GM12878 (cell line): ENCODE measurements at regions not wholly inside any gene's neighbourhood (a gene's known extent, or its start where the extent isn't known, plus 50 kb on each side); places are given as distances from the start of the nearest gene placed in this dataset.

ENCODE experiments used
- ATAC-seq: fragments of 200-7000 bp; cut with Tn5 transposase; 3 replicates; pipeline ENCODE4 v1.9.1; 2020; ENCODE audit warnings: mild to moderate bottlenecking, moderate library complexity
- BruUV-seq: library from RNA; stranded (reverse); fragments of 400-500 nt; replicated peaks from 2 replicates; lab custom pipeline; 2021; lab: Mats Ljungman, UMichigan
- CTCF ChIA-PET: fragments of 300-600 bp; sonication (Branson Sonifier 250); formaldehyde crosslinking; extraction: SDS; loops from one replicate; lab custom pipeline; 2021; ENCODE audit warnings: inconsistent platforms; lab: Yijun Ruan, JAX
- POLR2A ChIA-PET: fragments of 350-600 bp; formaldehyde crosslinking; extraction: SDS; loops from one replicate; lab custom pipeline; 2021; ENCODE audit warnings: inconsistent platforms; lab: Charles Lee
- RAD21 ChIA-PET: fragments of 300-600 bp; sonication (Branson Sonifier 250); formaldehyde crosslinking; loops from one replicate; lab custom pipeline; 2023; ENCODE audit warnings: antibody characterized with exemption; ENCODE audit not compliant: unreplicated experiment; lab: Charles Lee
- SMC1A ChIA-PET: fragments of 300-600 bp; sonication (Branson Sonifier 250); formaldehyde crosslinking; loops from one replicate; lab custom pipeline; 2023; ENCODE audit not compliant: unreplicated experiment, uncharacterized antibody; lab: Charles Lee
- DNase-seq: peaks from one replicate; pipeline ENCODE4 v3.0.0-alpha.2; 2011; ENCODE audit warnings: low read depth, low spot score
- FAIRE-seq: peaks from 3 replicates; lab custom pipeline; 2011; peaks lifted over from hg19 to GRCh38; lab: Jason Lieb, UNC
- H2AFZ ChIP-seq: 2 replicates; pipeline ENCODE4 v1.6.0; 2011; ENCODE audit warnings: low read depth, low read length, control low read depth; ENCODE audit not compliant: control insufficient read depth
- H3K27ac ChIP-seq: 2 replicates; pipeline ENCODE4 v1.5.1; 2011; ENCODE audit warnings: control low read depth; ENCODE audit not compliant: control insufficient read depth, insufficient read depth
- H3K27me3 ChIP-seq, 2 experiments: replicated peaks in 1 of 2; 2 replicates each; pipeline versions ENCODE4 v1.6.0 to v1.6.1; 2011; ENCODE audit warnings: low read length in 1 of 2; ENCODE audit not compliant: control insufficient read depth in 2 of 2, insufficient read depth in 2 of 2
- H3K36me3 ChIP-seq, 2 experiments: 2 replicates each; pipeline ENCODE4 v1.5.1; 2011; ENCODE audit warnings: low read length in 1 of 2; ENCODE audit not compliant: control insufficient read depth in 2 of 2, insufficient read depth in 2 of 2
- H3K4me1 ChIP-seq: 2 replicates; pipeline ENCODE4 v1.6.1; 2011; ENCODE audit warnings: mild to moderate bottlenecking, low read length, moderate library complexity, mixed read lengths; ENCODE audit not compliant: control insufficient read depth, insufficient read depth
- H3K4me2 ChIP-seq: 2 replicates; pipeline ENCODE4 v1.6.0; 2011; ENCODE audit warnings: control low read depth; ENCODE audit not compliant: control insufficient read depth, insufficient read depth
- H3K4me3 ChIP-seq: fragments of 200-600 bp; sonication (generic); 2 replicates; pipeline ENCODE4 v1.5.1; 2016
- H3K79me2 ChIP-seq: 2 replicates; pipeline ENCODE4 v1.6.0; 2011; ENCODE audit warnings: low read length; ENCODE audit not compliant: control insufficient read depth, insufficient read depth
- H3K9ac ChIP-seq: 2 replicates; pipeline ENCODE4 v1.8.0; 2011; ENCODE audit warnings: low read length, control low read depth, mixed read lengths; ENCODE audit not compliant: control insufficient read depth, insufficient read depth
- H3K9me3 ChIP-seq: replicated peaks from 3 replicates; pipeline ENCODE4 v1.5.1; 2011; ENCODE audit warnings: mild to moderate bottlenecking, low read length; ENCODE audit not compliant: control insufficient read depth, insufficient read depth
- H4K20me1 ChIP-seq: 2 replicates; pipeline ENCODE4 v1.6.0; 2011; ENCODE audit not compliant: control insufficient read depth, insufficient read depth
- BHLHE40 ChIP-seq, 2 experiments: fragments of 450-650 bp in 1 of 2; IDR thresholded peaks; 2 replicates each; pipeline ENCODE4 v1.6.1; 2011 to 2017; ENCODE audit warnings: low read depth in 2 of 2, borderline replicate concordance in 1 of 2, improper control_type of control experiment in 1 of 2, low read length in 1 of 2, mild to moderate bottlenecking in 1 of 2
- ESRRA ChIP-seq: IDR thresholded peaks from 2 replicates; pipeline ENCODE4 v1.6.1; 2012; ENCODE audit warnings: mild to moderate bottlenecking, low read length, improper control_type of control experiment
- EZH2 ChIP-seq: IDR thresholded peaks from 2 replicates; pipeline ENCODE4 v1.6.1; 2012; ENCODE audit warnings: low read depth, mild to moderate bottlenecking, control low read depth, inconsistent platforms, low read length, borderline replicate concordance; ENCODE audit not compliant: control insufficient read depth
- HDAC2 ChIP-seq: fragments of 200-600 bp; sonication (generic); IDR thresholded peaks from 2 replicates; pipeline ENCODE4 v1.6.1; 2017
- MEF2B ChIP-seq: fragments of 450-650 bp; IDR thresholded peaks from 2 replicates; pipeline ENCODE4 v1.6.1; 2018; ENCODE audit warnings: mild to moderate bottlenecking, moderate library complexity; ENCODE audit not compliant: partially characterized antibody, poor library complexity, severe bottlenecking
- NR2F1 ChIP-seq: fragments of 450-650 bp; conservative IDR thresholded peaks from 2 replicates; pipeline ENCODE4 v1.6.1; 2017; ENCODE audit warnings: mild to moderate bottlenecking
- RB1 ChIP-seq: fragments of 450-650 bp; formaldehyde crosslinking; IDR thresholded peaks from 2 replicates; pipeline ENCODE4 v1.6.1; 2017; ENCODE audit warnings: mild to moderate bottlenecking, borderline replicate concordance
- RCOR1 ChIP-seq: conservative IDR thresholded peaks from 2 replicates; pipeline ENCODE4 v1.6.1; 2012; ENCODE audit warnings: low read depth, low read length, improper control_type of control experiment
- RELA ChIP-seq: fragments of 450-650 bp; IDR thresholded peaks from 2 replicates; pipeline ENCODE4 v1.8.0; 2014; ENCODE audit warnings: borderline replicate concordance; ENCODE audit not compliant: partially characterized antibody
- SIN3A ChIP-seq: IDR thresholded peaks from 2 replicates; pipeline ENCODE4 v1.6.1; 2012; ENCODE audit warnings: low read depth, low read length, improper control_type of control experiment
- SUZ12 ChIP-seq: fragments of 200-600 bp; sonication (generic); IDR thresholded peaks from one replicate; pipeline ENCODE4 v1.6.1; 2018; ENCODE audit warnings: antibody characterized with exemption, mild to moderate bottlenecking; ENCODE audit not compliant: unreplicated experiment
- WGBS: methylation state at CpG from one replicate; pipeline ENCODE4 v1.1.6; 2016; ENCODE audit warnings: low lambda C conversion rate; ENCODE audit not compliant: insufficient replicate concordance, insufficient coverage; ENCODE audit errors: missing lambda C conversion rate; 5-methylcytosine and 5-hydroxymethylcytosine counted together
- in situ Hi-C: fragments of 300-500 bp; cut with MboI; formaldehyde crosslinking; loops from 9 replicates; pipeline ENCODE4 v1.14.3; 2018; ENCODE audit warnings: mixed read lengths
- intact Hi-C: fragments of 100-400 bp; cut with micrococcal nuclease; formaldehyde crosslinking; loops from one replicate; pipeline ENCODE4 v1.14.2; 2022; ENCODE audit not compliant: unreplicated experiment
- TF ChIP-seq, protein P1 (sequence below): IDR thresholded peaks from 2 replicates; pipeline ENCODE4 v1.6.1; 2012; ENCODE audit warnings: low read length, inconsistent platforms
- TF ChIP-seq, protein P2 (sequence below): fragments of 450-650 bp; IDR thresholded peaks from 2 replicates; pipeline ENCODE4 v1.6.1; 2014; ENCODE audit warnings: mild to moderate bottlenecking
- TF ChIP-seq, protein P3 (sequence below): fragments of 450-650 bp; IDR thresholded peaks from 2 replicates; pipeline ENCODE4 v1.6.1; 2016; ENCODE audit warnings: mild to moderate bottlenecking
- TF ChIP-seq, protein P4 (sequence below), 3 experiments: IDR thresholded peaks in 2 of 3; conservative IDR thresholded peaks in 1 of 3; 2 replicates each; pipeline ENCODE4 v1.5.1; 2011; ENCODE audit warnings: low read depth in 3 of 3, low read length in 3 of 3, mild to moderate bottlenecking in 3 of 3, control low read depth in 2 of 3, moderate library complexity in 2 of 3, inconsistent platforms in 1 of 3, mixed read lengths in 1 of 3; ENCODE audit not compliant: control insufficient read depth in 2 of 3, insufficient read depth in 1 of 3; ENCODE audit errors: extremely low read depth in 1 of 3
- TF ChIP-seq, protein P5 (sequence below): IDR thresholded peaks from 2 replicates; pipeline ENCODE4 v1.6.1; 2011; ENCODE audit warnings: borderline replicate concordance, low read depth, mild to moderate bottlenecking, moderate library complexity, low read length; ENCODE audit not compliant: insufficient read depth, poor library complexity, severe bottlenecking

DNA sequence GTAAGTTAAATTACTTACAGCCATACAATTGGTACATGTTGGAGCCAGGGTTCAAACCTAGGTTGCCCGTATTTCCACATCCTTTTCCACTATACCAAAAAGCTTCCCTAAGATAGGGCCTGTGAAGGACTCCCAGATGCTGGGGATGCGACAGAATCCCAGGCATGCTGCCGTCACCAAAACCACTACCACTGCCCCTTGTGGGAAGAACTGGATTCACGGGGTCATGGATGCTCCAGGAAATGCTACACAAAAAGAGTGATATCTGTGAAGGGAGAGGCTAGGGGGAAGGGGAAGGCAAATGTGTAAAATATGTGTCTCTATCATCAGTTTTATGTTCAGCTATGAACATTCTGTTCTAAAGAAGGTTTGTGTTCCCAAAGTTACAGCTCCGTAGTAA, 133.9 kb upstream of the IVNS1ABP start:
- RAD21 ChIA-PET = no interaction called here
- Histone ChIP-seq H2AFZ (no peak overlapping the region), H3K4me2 (no peak overlapping the region), H4K20me1 (no peaks in the 10 kb centered on the region), H3K27ac (no peak overlapping the region), H3K27me3 (no peaks in the 10 kb centered on the region), H3K4me1 (no peaks in the 10 kb centered on the region), H3K9ac (no peak overlapping the region), H3K79me2 (no peaks in the 10 kb centered on the region), H3K9me3 (no peaks in the 10 kb centered on the region), H3K4me3 (no peak overlapping the region), H3K36me3 (no peaks in the 10 kb centered on the region)
- POLR2A ChIA-PET = no interaction called here
- FAIRE-seq (no peak), DNase-seq (no peak), ATAC-seq (no peak)
- in situ Hi-C loops = no loop called here
- 51% methylated on average over 5 of the region's 5 CpGs for WGBS
- SMC1A ChIA-PET = no interaction called here
- CTCF ChIA-PET = no interaction called here
- intact Hi-C loops = no loop called here
- no TSS peak for BruUV-seq
- TF ChIP-seq MEF2B (no peak), SIN3A (no peak), SUZ12 (no peak), NR2F1 (no peak), EZH2 (no peak), HDAC2 (no peak), RELA (no peak), RCOR1 (no peak), RB1 (no peak), BHLHE40 (IDR thresholded peaks at IDR 0.05; ENCODE audit: borderline replicate concordance in 1 of 2, low read depth in 2 of 2, low read length in 1 of 2) (no peak), ESRRA (no peak)
- TF ChIP-seq, protein P1, sequence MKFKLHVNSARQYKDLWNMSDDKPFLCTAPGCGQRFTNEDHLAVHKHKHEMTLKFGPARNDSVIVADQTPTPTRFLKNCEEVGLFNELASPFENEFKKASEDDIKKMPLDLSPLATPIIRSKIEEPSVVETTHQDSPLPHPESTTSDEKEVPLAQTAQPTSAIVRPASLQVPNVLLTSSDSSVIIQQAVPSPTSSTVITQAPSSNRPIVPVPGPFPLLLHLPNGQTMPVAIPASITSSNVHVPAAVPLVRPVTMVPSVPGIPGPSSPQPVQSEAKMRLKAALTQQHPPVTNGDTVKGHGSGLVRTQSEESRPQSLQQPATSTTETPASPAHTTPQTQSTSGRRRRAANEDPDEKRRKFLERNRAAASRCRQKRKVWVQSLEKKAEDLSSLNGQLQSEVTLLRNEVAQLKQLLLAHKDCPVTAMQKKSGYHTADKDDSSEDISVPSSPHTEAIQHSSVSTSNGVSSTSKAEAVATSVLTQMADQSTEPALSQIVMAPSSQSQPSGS = no peak
- TF ChIP-seq, protein P2, sequence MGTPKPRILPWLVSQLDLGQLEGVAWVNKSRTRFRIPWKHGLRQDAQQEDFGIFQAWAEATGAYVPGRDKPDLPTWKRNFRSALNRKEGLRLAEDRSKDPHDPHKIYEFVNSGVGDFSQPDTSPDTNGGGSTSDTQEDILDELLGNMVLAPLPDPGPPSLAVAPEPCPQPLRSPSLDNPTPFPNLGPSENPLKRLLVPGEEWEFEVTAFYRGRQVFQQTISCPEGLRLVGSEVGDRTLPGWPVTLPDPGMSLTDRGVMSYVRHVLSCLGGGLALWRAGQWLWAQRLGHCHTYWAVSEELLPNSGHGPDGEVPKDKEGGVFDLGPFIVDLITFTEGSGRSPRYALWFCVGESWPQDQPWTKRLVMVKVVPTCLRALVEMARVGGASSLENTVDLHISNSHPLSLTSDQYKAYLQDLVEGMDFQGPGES = no peak
- TF ChIP-seq, protein P3, sequence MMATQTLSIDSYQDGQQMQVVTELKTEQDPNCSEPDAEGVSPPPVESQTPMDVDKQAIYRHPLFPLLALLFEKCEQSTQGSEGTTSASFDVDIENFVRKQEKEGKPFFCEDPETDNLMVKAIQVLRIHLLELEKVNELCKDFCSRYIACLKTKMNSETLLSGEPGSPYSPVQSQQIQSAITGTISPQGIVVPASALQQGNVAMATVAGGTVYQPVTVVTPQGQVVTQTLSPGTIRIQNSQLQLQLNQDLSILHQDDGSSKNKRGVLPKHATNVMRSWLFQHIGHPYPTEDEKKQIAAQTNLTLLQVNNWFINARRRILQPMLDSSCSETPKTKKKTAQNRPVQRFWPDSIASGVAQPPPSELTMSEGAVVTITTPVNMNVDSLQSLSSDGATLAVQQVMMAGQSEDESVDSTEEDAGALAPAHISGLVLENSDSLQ = no peak
- TF ChIP-seq, protein P4, sequence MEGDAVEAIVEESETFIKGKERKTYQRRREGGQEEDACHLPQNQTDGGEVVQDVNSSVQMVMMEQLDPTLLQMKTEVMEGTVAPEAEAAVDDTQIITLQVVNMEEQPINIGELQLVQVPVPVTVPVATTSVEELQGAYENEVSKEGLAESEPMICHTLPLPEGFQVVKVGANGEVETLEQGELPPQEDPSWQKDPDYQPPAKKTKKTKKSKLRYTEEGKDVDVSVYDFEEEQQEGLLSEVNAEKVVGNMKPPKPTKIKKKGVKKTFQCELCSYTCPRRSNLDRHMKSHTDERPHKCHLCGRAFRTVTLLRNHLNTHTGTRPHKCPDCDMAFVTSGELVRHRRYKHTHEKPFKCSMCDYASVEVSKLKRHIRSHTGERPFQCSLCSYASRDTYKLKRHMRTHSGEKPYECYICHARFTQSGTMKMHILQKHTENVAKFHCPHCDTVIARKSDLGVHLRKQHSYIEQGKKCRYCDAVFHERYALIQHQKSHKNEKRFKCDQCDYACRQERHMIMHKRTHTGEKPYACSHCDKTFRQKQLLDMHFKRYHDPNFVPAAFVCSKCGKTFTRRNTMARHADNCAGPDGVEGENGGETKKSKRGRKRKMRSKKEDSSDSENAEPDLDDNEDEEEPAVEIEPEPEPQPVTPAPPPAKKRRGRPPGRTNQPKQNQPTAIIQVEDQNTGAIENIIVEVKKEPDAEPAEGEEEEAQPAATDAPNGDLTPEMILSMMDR (IDR thresholded peaks at IDR 0.05 in 2 of 3, conservative IDR thresholded peaks at IDR 0.05 in 1 of 3; ENCODE audit: control insufficient read depth in 2 of 3, extremely low read depth in 1 of 3, insufficient read depth in 1 of 3, low read depth in 3 of 3, low read length in 3 of 3) = no peak
- TF ChIP-seq, protein P5, sequence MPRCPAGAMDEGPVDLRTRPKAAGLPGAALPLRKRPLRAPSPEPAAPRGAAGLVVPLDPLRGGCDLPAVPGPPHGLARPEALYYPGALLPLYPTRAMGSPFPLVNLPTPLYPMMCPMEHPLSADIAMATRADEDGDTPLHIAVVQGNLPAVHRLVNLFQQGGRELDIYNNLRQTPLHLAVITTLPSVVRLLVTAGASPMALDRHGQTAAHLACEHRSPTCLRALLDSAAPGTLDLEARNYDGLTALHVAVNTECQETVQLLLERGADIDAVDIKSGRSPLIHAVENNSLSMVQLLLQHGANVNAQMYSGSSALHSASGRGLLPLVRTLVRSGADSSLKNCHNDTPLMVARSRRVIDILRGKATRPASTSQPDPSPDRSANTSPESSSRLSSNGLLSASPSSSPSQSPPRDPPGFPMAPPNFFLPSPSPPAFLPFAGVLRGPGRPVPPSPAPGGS = no peak
